IPS-NIHi11 (cell line): ENCODE measurements at regions not wholly inside any gene's neighbourhood (a gene's known extent, or its start where the extent isn't known, plus 50 kb on each side); places are given as distances from the start of the nearest gene placed in this dataset.
"Not testable (repeated sequence)": the region's sequence is repeated elsewhere in the genome, so short reads cannot be mapped to it uniquely, and the experiment has no call there.

ENCODE experiments used
- DNase-seq: peaks from one replicate; pipeline ENCODE4 v3.0.0; 2012; ENCODE audit warnings: mixed read lengths, low spot score

DNA sequence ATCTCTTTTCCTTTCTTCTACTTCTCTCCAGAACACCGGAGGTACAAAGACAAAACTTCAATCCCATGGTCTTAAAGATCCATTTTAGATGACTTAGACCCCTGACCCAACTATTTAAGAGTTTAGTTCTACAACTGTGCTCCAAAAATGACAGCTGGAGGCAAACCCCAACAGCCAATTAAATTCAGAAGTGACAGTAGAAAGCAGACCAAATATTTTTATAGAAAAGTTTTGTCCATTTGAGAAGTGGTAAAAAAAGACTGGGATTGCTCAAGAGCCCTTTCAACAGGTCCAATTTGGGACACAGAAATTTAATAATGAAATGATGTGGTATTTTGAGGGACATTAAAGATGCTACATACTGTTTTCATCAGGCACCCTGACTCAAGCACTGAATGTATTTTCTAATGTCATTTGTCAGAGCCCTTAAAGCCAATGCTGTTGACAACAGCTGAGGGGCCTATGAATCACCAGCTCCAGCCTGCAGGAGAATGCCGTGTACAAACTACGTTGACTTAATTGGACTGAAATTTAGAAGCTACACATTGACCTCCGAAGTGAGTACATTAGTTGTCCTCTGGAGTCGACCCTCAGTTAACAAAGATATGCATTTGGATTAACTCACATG lies 147.5 kb upstream of the PIK3R1 start:
- DNase-seq: no peak

DNA sequence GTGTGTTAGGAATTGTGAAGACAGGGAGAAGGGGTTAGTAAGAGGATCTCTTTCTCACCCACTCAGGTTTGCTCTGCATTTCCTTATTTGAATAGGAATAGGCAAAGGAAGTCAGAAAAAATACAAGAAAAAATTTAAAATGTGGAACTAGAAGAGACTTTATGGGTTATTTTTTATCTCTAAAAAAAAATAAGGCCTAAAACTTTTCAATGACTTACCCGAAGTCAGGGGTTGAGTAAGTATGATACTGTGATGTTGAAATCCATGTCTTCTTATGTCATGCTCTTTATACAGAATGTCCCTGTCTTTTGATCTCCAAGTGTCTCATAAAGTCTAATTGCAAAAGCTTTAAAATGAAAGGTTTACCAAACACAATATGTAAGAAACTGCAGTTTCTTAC lies 148.3 kb upstream of the PIK3R1 start:
- no peak for DNase-seq

- no peak for DNase-seq
Measured at GRCh38 chr5:68066277-68066955, 149.1 kb upstream of the PIK3R1 start.

- not testable (repeated sequence) for DNase-seq
Measured at GRCh38 chr5:68065321-68065720, 150.2 kb upstream of the PIK3R1 start.

- no peak for DNase-seq
Measured at GRCh38 chr5:68060382-68060781, 155.2 kb upstream of the PIK3R1 start.

GRCh38 chr5:68057191-68057590 lies 158.4 kb upstream of the PIK3R1 start:
- no peak for DNase-seq

GRCh38 chr5:68055686-68056085 lies 159.9 kb upstream of the PIK3R1 start:
- no peak for DNase-seq

- DNase-seq: no peak
Measured at GRCh38 chr5:68054638-68055037, 160.9 kb upstream of the PIK3R1 start.

- DNase-seq: no peak
Measured at GRCh38 chr5:68053202-68053601, 162.4 kb upstream of the PIK3R1 start.

DNA sequence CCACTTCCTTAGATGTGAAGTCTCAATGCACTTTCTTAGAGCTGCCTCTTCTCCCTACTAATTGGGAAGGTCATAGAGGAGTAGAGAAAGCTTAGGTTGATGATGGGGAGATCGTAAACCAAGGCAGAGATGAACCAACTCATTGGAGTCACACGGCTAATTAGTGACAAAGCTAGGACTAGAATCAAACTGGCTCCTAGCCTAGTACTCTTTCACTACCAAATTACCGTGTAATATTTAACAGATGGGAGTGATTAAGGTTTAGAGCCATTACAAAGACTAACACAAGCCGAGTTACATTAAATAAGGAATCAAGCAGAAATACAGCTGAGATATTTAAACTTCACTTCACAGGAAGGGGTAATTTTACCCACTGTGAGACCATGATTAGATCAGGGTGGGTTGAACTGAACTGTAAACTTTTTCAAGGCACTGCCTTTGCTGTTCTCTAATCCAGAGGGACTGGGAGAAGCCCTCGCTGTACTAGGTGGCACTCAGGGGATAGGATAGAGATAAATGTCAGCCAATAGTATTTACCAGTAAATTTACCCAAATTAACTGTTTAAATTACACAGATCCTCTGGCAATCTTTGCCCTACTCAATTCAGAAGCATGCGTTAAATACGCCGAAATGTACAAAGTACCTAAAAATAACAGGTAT lies 166.4 kb upstream of the PIK3R1 start:
- DNase-seq: no peak

GRCh38 chr5:68048516-68048915 lies 167.0 kb upstream of the PIK3R1 start:
- DNase-seq: no peak

DNA sequence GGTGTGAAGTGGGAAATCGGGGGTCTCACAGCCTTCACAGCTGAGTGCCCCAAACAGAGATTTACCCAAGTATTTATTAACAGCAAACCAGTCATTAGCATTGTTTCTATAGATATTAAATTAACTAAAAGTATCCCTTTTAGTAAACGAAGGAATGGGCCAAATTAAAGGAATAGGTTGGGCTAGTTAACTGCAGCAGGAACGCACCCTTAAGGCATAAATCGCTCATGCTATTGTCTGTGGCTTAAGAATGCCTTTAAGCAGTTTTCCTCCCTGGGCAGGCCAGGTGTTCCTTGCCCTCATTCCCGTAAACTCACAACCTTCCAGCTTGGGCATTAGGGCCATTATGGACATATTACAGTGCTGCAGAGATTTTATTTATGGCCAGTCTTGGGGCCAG lies 167.5 kb upstream of the PIK3R1 start:
- not testable (repeated sequence) for DNase-seq

GRCh38 chr5:68047035-68047434 lies 168.5 kb upstream of the PIK3R1 start:
- DNase-seq: no peak

- DNase-seq: no peak
Measured at GRCh38 chr5:68046445-68046844, 169.1 kb upstream of the PIK3R1 start.

- DNase-seq: no peak
Measured at GRCh38 chr5:68041293-68041692, 174.3 kb upstream of the PIK3R1 start.

GRCh38 chr5:68037546-68037945 lies 178.0 kb upstream of the PIK3R1 start:
- DNase-seq: no peak

- no peak for DNase-seq
Measured at GRCh38 chr5:68033961-68034571, 181.5 kb upstream of the PIK3R1 start.

DNA sequence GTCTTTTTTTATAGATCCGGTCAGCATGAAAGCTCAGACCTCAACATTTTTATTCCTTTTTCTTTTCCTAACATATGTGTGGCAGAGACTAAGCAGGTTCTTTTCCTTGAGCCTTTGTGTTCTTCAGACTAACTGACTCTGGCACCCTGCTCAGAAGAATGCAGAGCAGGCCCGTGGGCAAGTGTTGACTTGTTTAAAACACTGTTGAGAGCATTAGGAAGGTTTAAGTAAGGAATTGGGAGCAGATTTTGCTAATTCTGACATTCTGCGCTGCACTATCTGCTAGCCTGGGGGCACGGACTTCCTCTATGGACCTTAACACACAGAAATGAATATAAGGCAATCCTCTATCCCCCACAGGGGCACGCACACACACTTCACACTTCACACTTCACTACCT lies 182.5 kb upstream of the PIK3R1 start:
- no peak for DNase-seq

DNA sequence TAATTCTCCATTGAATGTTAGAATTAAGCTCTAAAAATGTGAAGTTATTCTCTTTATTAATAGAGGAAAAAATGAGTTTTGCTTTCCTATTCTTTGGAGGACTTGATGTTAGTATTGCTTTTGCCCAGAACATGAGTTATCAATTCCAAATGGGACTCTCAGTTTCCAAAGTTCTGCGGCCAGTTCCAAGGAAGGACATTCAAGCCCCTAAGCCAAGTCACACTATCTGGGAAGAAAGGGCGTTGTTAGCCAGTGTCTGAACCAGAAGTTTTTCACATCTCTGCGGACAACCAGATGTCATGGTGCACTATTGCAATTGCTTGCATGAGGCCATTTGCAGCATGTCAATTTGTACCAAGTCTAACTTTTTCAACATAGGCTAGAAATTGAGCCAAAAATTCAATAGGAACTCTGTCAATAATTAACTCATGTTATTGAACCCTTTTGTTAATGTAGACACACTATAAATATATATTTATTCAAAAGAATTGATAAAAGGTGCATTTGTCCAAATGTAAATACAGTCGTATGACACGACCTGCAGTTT lies 183.3 kb upstream of the PIK3R1 start:
- no peak for DNase-seq

GRCh38 chr5:68028131-68028727 lies 187.3 kb upstream of the PIK3R1 start:
- DNase-seq: no peak

GRCh38 chr5:68027519-68027918 lies 188.0 kb upstream of the PIK3R1 start:
- DNase-seq: no peak
